Coronary artery (tissue), 2 donors: ENCODE measurements at regions not wholly inside any gene's neighbourhood (a gene's known extent, or its start where the extent isn't known, plus 50 kb on each side); places are given as distances from the start of the nearest gene placed in this dataset.
"Not testable (repeated sequence)": the region's sequence is repeated elsewhere in the genome, so short reads cannot be mapped to it uniquely, and the experiment has no call there.

ENCODE experiments used
- DNase-seq: peaks from one replicate; pipeline ENCODE4 v3.0.0-alpha.2; 2017; ENCODE audit warnings: low spot score
- H3K27ac ChIP-seq, 2 donors: fragments of 200-600 bp; sonication (generic); one replicate each; pipeline ENCODE4 v1.5.1; 2016 to 2019
- H3K4me3 ChIP-seq: fragments of 200-600 bp; sonication (generic); 2 replicates; pipeline ENCODE4 v1.5.1; 2016; ENCODE audit warnings: mild to moderate bottlenecking, moderate library complexity
- TF ChIP-seq, protein P1 (sequence below): fragments of 200-600 bp; sonication (generic); IDR thresholded peaks from one replicate; pipeline ENCODE4 v1.5.1; 2019; ENCODE audit warnings: antibody characterized with exemption

DNA sequence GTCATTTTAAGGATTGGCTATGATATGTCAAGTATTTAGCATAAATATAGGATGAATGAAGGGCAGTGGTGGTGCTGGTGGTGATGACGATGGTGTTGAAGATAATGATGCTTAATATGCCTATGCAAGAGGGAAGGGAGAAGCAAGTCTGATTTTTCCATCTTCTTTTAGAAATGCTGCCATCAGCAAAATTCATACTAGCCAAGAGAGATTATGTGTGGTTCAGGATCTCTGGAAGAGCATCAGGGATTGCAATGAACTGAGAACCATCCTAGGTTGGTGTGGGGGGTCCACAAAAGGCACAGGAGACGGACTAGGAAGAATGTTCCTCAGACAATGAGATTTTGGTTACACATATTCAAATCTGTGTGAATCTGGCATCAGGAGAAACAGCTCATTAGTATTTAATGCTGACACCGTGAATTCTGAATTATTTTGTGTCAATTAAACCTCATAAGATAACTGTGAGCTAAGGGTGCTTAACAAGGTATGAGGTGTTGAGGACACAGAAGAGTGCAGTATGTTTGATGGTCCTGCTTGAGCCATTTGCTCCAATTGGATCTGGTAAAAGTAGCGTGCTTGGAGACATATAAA lies 1120.8 kb upstream of the GOT2 start:
- Histone ChIP-seq H3K27ac (no peak overlapping the region), H3K4me3 (no peak overlapping the region)
- no peak for DNase-seq
- TF ChIP-seq, protein P1, sequence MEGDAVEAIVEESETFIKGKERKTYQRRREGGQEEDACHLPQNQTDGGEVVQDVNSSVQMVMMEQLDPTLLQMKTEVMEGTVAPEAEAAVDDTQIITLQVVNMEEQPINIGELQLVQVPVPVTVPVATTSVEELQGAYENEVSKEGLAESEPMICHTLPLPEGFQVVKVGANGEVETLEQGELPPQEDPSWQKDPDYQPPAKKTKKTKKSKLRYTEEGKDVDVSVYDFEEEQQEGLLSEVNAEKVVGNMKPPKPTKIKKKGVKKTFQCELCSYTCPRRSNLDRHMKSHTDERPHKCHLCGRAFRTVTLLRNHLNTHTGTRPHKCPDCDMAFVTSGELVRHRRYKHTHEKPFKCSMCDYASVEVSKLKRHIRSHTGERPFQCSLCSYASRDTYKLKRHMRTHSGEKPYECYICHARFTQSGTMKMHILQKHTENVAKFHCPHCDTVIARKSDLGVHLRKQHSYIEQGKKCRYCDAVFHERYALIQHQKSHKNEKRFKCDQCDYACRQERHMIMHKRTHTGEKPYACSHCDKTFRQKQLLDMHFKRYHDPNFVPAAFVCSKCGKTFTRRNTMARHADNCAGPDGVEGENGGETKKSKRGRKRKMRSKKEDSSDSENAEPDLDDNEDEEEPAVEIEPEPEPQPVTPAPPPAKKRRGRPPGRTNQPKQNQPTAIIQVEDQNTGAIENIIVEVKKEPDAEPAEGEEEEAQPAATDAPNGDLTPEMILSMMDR = no peak

DNA sequence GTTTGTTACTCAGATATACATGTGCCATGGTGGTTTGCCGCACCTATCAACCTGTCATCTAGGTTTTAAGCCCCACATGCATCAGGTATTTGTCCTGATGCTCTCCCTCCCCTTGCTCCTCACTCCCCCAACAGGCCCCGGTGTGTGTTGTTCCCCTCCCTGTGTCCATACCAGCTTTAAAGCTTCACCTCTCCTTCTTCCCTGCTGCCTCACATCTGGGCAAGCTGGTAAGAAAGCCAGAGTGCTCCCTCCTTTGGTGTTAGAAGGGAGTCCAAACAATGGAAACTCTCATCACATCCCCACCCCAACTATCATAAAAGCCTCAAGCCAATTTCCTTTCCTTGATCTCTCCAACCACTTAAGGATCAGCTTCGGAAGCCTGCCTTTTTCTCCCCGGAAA lies 1115.6 kb upstream of the GOT2 start:
- DNase-seq = no peak
- TF ChIP-seq, protein P1 = no peak
- H3K27ac ChIP-seq = no peak overlapping the region
- H3K4me3 ChIP-seq = no peak overlapping the region

DNA sequence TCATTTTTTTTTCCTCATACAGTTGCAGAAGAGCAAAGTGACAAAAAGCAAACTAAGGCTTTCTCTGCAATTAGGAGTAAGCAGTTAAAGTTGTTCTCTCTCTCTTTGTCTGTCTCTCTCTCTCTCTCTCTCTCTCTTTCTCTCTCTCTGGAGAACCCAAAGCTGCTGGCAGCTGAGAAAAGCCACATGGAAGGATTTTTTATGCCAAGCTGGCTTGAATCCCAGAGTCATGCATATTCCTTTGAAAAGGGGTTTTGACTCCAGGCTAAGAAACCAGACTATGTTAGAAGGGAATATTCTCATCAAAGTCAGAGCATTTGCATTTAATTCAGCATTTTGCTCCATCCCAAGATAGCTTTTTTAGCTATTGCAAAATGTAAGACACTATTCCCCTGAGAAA lies 1114.2 kb upstream of the GOT2 start:
- TF ChIP-seq, protein P1 = no peak
- DNase-seq = no peak
- Histone ChIP-seq H3K27ac (no peak overlapping the region), H3K4me3 (no peak overlapping the region)

DNA sequence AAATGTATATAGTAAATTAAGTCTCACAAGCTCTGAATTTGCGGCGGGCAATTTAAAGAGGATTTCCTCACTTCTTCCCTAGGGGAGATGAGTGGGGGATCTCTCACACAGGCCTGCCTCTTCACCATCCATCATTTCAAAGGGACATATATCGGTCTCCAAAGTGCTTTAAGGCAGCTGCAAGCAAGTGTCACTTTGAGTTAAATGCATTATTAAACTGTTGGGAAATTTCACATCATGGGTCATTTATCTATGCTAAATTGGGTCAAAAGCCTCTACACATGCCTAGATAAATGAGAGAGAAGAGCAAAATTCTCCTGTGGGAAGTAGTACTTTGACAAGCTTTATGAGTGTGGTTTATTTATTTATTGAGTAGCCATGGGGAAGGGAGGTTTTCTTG lies 1106.1 kb upstream of the GOT2 start:
- TF ChIP-seq, protein P1 = no peak
- DNase-seq = no peak
- Histone ChIP-seq H3K4me3 (no peak overlapping the region), H3K27ac (no peak overlapping the region)

DNA sequence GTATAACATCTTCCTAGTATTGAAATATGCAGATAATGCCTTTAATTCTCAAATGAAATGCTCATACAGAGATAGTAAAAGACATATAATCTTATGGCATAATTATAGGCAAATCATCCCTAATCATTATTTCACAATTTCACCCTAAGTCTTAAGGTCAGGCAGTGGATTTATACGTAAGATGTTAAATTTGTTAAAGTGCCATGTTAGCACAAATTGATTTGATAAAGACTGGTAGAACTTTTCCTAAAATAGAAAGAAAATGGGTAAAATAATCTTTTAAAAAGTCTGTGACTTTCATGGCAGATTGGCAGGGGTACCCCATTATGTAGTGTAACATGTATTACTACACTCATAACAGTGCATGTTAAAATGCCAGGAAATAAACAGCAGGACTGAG lies 1092.7 kb upstream of the GOT2 start:
- Histone ChIP-seq H3K27ac (no peak overlapping the region), H3K4me3 (no peak overlapping the region)
- TF ChIP-seq, protein P1 = no peak
- DNase-seq = no peak

DNA sequence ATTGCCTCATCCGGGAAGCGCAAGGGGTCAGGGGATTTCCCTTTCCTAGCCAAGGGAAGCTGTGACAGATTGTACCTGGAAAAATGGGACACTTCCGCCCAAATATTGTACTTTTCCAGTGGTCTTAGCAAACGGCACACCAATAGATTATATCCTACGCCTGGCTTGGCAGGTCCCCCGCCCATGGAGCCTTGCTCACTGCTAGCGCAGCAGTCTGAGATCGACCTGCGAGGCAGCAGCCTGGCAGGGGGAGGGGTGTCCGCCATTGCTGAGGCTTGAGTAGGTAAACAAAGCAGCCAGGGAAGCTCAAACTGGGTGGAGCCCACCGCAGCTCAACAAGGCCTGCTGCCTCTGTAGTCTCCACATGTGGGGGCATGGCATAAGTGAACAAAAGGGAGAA lies 1075.4 kb upstream of the GOT2 start:
- not testable (repeated sequence) for DNase-seq, H3K4me3 ChIP-seq

DNA sequence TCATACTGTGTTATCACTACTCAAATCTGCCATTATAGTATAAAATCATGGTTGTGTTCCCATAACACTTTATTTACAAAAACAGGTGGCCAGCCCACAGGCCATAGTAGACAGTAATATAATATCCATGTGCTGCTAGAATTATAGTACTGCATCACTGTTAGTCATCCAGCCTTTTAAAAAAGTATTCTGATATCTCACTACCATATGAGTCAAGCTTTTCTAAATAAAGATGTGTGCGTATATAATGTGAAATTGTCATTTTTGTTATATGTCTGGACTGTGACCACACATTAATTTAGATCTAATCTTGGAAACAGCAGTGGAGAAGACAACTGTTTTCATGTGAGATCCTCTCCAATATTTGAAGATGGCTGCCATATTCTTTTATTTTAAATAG lies 1049.1 kb upstream of the GOT2 start:
- Histone ChIP-seq H3K4me3 (no peak overlapping the region), H3K27ac (no peak overlapping the region)

More for the DNA sequence above, 1075.4 kb upstream of the GOT2 start:
- H3K27ac ChIP-seq = not testable (repeated sequence)

More for the DNA sequence above, 1049.1 kb upstream of the GOT2 start:
- no peak for DNase-seq
- TF ChIP-seq, protein P1 = no peak
